RPMI8226 (cell line): ENCODE measurements at regions not wholly inside any gene's neighbourhood (a gene's known extent, or its start where the extent isn't known, plus 50 kb on each side); places are given as distances from the start of the nearest gene placed in this dataset.
"Not testable (repeated sequence)": the region's sequence is repeated elsewhere in the genome, so short reads cannot be mapped to it uniquely, and the experiment has no call there.

Experiments used
- DNase-seq: peaks from one replicate; pipeline ENCODE4 v3.0.0-alpha.2; 2015

DNA sequence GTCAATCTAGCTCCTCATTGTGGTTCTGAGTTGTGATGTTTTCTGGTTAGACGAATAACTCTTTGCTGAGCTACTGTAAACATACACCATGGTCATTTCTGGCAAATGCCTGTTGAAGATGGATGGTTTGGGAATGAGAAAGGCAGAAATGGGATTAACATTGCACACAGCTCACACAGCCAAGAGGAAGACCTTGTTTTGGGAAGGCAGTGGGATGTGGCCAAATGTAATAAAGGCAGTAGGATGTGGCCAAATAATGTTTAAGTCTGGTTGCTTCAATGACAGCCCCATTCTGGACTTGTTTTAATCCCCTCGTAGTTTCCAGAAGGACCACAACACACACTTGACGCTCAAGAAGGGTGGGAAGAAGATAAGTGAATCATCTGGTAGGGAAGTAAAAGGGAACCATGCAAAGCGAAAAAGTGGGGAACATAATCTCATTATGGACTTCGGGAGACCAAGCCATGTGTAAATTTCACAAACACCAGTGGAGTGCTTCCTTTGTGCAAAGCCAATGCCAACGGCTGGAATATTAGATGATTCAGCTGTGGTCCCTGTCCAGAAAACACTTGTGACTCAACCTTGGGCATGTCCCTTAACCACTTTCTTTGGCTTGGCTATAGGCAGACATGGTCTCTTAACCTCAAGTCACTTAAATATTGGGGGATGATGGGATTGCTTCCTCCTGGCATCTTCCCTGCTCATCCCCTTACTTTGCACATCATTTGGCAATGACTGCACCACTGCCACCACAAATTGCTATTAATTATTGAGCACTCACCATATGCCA is 284.4 kb upstream of the CRY1 start:
- no peak for DNase-seq

DNA sequence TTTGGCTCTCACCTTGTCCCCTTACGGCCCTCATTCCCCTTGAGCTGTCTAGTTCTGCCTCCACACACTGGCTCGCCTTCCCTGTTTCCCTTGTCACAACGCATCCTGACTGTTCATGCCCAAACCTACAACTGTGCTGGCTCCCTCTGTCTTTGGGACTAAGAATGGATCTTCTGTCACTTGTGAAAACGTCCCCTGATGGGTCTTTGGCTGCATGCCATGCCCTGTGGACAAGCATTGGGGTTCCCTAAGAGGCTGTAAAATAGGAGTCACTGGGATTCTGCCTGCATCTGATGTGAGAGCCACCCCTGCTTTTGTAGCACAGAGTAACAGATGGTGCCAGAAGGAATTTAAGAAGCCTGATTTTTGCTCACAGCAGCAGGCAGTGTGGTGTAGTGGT is 285.3 kb upstream of the CRY1 start:
- DNase-seq, result no peak

DNA sequence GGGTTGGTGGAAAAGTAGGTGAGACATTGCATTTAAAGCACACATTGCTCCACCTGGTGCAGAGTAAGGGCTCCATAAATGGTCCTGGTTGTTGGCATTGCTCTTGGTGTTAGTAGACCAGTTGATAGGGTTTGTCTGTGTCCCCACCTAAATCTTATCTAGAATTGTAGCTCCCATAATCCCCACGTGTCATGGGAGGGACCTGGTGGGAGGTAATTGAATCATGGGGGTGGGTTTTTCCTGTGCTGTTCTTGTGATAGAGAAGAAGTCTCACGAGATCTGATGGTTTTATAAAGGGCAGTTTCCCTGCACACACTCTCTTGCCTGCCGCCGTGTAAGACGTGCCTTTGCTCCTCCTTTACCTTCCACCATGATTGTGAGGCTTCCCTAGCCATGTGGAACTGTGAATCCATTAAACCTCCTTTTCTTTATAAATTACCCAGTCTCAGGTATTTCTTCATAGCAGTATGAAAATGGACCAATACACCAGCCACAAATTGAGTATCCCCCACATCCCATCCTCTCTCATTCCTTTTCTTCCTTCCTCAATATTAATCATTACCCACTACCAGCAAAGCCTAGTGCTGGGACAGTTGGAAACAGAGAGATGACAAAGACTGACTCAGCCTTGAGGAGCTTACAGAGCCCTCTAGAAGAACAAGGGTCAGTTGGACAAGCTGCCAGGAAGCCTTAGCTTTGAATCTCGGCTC is 285.9 kb upstream of the CRY1 start:
- DNase-seq, result not testable (repeated sequence)

DNA sequence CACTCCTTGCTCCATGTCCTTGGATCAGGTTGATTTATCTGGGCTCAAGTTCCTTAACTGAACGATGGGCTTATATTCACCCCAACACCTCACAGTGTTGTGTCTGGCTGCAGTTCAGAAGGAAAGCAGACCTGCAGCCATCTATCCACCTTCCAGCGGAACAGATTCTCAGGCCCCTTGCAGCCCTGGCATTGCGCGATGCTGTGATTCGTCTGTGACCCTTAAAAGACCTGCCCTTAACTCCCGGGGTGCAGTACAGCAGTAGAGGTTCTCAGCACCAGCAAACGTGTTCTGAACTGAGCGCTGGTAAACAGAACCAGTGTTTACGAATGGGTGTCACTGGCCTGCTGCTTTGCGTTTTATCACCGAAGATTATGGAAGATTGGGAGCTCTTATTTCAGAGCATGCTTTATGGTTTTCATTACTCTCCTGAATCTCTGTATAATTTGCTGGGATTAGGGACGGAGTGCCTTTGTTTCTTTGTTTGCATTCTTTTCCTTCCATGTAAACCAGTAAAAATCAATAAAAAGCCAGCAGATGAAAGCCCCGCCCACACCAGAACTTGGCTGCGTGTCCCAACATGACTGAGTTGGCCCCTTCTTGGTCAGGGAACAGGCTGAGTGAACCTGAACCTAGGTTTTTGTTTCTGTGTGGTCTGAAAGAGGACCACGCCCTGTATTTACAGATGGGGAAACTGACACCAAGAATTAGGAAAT is 286.7 kb upstream of the CRY1 start:
- no peak for DNase-seq

DNA sequence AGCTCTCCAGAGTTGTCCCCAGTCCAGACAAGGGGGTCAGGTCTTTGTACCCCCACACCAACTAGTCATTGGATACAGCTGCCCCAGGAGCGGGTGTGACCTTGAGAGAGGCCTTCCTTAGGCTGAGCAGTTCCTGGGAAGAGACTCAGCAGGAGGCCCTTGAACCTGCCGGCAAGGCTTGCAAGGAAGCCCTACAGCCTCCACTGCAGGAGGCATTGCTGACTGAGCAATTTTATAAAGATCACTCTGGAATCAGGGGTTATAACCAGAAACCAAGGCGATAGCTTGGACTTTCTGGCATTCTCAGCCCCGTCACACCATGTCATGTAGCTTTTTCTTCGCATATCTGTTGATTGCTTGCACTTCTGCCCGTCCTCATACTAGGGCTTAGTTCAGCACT is 291.3 kb upstream of the CRY1 start:
- no peak for DNase-seq

DNA sequence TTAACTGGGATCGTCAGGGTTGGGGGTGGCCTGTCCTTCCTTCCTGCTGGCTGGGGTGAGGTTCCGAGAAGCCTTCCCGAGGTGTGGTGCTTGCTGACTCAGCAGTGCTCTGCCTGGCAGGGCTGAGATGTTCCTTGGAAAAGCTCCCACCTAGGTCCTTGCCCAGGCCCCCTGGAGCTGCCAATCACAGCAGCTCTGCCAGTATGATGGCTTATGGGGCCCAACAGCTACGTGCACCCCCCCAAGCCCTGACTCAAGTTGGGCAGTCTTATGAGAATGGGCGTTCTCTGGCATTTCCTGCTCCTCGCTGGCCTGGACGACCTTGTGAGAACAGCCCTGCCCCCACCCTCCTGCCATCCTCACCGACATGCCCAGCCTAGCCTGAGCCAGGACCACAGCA is 292.2 kb upstream of the CRY1 start:
- no peak for DNase-seq

DNA sequence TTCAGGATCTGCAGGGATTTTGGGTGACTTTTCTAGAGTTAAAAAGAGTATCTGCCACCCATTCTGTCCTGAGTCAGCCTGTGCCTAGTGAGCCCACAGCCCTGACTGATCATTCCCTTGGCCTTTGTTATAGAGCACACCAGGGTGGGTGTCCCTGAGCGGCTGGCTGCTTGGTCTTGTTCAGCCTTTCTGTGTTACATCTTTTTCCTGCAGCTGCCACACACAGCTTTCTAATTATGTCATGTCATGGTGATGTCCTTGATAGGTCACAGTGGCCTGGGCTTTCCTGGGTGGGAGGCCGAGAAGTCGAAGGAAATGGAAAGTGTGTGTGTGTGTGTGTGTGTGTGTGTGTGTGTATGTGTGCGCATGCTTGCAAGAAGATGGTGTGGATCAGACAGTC is 293.2 kb upstream of the CRY1 start:
- no peak for DNase-seq

DNA sequence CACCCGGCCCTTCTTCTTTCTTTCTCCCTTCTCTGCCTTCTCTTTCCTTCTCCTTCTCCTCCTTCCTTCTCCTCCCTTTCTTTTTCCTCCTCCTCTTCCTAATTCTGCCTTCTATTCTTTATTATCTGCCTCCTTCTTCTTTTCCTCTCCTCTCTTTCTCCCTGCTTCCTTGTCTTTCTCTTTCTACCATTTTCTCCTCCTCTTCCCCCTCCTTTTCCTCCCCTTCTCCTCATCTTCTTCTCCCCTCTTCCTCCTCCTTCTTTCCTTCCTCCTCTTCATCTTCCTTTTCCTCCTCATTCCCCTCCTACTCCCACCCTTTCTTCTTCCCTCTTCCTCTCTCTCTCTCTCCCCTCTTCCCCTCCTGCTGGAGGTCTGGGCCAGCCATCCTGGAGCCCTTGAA is 294.9 kb upstream of the CRY1 start:
- DNase-seq, result no peak

DNA sequence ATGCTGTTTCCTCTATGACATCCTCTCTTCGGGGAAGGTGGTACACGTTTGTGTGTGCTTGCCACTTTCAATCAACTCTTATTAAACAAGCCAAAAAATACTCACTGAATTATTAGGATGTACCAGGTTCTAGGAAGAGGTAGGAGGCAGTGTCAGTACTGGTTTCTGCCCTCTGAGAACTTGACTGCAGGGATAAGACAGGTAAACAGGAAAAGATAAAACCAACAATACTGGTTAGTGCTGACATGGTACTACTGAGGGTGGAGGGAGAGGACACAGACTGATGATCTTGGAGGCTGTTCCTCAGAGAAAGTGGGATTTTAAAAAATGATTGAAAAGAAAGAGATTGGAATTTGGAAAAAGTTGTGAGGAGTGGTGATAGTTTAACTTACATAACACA is 295.2 kb upstream of the PWP1 start:
- DNase-seq, result no peak

DNA sequence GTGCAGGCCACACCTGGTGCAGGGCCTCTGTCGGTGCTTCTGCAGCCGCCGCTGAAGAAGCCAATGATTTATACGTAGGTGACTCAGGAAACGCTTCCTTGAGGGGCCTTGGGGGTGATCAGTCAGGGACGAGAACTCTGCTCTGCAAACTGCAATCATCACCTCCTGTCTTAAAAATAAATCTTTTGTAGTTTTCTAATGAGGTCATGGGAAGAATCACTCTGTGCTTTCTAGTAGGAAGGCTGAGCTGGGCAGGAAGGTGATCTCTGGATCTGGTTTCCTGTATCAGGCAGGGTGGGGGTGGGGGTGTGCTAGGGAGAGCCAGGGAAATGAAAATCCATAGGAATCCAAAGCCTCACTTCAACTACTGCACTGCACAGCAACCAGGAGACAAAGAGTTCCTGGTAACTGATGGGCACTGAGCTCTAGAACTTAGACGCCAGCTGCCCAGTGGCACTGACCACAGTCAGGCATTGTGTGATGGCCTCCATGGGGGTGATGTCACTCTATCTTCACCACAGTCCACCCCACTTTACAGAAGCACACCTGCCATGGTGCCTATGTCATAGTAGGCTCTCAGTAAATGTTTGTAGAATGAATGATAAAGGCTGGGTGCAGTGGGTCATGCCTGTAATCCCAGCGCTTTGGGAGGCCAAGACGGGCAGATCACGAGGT is 292.4 kb upstream of the PWP1 start:
- no peak for DNase-seq

DNA sequence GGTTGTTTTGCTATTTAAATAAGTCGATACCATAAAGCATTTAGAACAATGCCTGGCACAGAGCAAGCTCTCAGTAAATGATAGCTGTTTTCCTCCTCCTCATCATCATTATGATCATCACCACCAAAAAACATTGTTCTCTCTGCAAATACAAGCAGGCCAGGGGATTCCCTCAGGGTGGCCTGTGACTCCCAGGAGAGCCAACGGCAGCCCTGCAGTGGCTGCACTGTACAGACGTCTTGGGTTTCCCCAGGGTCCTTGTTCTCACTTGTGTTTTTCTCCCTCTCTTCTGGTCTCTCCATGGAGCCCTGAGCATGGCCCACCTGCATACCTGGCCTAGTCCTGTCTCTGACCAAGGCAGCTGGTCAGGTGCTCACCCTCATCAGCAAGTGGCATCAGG is 290.9 kb upstream of the PWP1 start:
- no peak for DNase-seq

DNA sequence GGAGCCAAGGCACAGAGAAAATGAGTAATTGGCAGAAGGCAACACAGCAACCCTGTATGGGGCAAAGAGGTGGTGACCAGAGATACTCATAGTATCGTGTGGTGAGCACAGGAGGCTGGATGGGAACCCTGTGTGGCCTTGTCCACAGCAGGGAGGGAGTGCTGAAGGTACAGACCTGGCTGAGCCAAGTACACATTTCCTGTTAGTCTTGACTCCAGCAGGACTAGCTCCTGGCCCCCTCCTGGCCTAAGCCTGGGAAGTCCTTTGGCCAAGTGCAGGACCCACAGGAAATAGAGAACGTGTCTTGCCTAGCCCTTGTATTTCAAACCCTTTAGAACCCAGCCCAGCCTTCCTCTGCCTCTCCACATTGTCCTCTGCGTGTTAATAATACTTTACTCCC is 289.8 kb upstream of the PWP1 start:
- no peak for DNase-seq

DNA sequence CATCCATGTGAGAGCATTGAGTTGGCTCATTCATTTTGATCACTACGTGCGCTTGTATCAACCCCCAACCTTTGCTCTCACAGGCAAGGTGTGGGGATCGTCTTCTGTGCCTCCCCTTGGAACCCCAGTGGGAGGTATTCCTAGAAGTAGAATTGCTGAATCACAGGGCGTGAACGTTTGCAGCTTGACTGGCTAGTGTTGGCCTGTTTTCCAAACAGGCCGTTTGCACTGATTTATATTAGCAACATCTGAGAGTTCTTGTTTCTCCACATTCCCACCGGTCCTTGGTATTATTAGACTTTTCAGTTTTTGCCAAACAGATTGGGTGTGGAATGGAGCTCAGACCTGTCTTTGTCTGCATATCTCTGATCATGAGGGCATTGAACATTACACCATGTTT is 288.6 kb upstream of the PWP1 start:
- no peak for DNase-seq

DNA sequence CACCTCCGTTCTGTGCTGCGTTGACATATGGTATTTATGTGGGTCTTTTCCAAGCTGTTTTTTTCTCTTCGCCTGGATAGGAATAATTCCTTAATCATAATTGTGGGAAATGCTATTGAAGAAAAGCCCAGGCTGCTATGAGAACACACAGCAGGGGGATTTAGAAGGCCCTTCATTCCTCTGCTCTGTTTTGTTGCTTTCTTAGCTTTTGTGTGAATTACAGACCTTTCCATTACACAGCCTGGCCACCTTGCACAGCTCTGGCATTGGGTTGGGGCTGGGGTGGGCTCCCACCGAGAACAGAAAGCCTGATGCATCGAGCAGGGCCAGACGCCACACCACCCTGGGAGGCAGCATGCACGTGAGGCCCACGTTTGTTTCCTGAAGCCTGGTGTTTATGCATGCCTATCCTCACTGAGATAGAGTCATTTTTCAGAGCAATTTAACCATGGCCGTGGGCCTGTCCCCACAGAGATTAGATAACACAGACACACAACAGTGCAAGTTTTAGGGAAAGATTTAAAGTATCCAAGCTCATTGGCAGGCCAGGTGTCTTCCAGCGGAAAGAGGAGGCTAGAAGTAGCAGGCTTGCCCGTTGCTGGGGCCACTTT is 287.6 kb upstream of the PWP1 start:
- no peak for DNase-seq

DNA sequence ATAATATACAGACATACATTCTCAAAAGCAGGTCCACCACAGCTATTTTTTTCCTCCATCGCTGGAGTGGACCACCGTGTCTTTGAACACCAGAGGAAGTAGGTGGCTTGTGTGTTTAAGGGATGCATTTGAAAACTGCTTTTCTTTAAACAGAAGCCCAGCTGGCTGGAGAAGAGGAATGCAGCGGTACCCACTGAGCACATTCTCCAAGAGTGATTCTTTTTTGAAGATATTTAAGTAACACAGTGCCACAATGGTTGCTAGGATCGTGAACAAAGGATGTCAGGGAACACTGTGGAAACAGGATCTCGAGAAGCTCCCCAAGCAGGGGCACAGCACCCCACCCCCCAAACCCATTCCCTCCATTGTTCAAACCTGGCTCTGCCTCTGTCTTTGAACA is 286.6 kb upstream of the PWP1 start:
- no peak for DNase-seq

DNA sequence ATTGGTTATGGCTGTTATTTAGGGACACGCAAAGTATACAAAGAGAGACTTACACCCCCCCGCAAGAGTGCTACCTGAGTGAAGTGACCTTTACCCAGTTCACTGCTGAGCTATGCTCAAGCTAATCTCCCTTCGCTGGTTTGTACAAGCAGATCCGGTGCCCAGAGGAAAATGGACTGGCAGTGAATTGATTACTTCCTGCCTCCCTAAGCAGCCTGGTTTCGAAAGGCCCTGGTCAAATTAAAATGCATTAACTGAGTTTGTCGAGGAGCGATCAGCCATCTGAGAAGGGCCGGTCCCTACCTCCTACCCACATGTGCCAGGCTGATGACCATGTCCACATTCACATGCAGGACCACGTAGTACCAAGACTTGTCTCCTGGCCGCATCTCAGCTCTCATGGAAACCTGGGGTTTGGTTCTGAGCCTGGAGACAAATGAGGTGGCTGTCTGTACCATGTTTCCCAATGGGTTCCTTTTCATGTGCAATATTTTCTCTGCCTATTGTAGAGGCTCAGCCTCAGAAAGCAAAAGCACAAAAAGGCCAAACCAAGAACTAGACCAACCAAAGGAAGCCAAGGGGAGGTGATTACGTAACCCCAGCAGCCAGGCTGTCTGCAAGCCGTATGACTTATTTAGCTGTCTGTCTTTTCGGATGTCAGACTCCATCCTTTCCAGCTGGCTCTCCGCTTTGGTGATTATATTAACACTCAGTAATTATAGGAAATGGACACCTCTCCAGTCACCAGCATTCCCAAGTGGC is 284.7 kb upstream of the PWP1 start:
- no peak for DNase-seq

DNA sequence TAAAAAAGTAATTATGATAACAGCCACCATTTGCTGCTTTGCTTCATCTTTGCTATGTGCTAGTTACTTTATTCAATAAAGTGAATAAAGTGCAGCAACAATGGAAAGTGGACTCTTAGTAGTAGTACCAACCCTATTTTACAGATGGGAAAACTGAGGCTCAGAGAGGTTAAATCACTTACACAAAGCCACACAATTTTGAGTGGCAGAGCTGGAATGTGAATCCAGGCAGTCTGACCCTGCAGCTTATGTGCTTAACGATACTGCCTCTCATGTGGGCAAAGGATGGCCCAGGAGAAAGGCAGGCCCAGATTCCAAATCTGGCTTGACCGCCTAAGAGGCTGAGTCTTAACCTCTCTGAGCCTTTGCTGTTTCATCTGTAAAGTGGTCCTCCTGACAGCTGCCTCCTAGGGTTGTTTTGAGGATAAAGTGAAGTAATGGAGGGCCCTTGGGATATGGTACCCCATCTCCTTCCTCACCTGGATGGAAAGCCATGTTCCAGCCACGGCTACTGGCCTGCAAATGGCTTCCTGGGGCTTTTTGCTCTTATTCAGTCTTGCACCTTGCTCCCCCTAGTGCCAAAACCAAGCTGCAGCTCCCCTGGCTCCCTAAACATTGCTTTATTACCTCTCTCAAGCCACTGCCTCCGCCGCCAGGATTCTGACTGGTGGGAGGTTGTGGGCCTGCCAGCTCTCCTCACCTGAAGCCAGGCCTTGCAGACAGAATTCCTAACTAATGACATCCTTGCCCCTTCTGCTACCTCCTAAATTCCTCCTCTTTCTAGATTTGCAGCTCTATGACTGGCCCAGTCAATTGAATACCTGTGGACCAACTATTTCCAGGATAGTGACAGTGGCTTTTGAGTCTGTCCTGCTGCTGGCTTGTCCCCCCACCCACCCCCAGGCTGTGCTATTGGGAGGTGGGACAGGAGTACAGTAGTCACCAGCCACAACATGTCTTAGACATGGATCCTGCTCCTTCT is 283.3 kb upstream of the PWP1 start:
- DNase-seq, result peak; percentile 60

DNA sequence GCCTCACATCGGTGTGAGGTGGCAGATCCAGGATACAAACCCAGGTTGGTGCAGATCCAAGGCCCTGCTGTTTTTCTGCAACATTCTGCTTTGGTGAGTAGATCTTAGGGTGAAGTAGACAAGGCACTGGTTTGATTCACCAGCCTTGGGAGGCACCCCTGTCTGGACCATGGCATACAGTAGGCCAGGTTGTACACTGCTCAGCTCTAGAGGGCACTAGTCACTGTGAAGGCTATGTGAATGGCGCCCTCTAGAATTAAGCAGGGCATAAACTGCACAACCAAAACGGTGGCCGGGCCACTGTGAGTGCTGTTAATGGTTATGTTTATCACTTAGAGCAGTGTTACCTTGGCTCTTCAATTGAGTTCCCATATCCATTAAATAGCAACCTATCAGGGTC is 280.6 kb upstream of the PWP1 start:
- DNase-seq, result peak; percentile 60

DNA sequence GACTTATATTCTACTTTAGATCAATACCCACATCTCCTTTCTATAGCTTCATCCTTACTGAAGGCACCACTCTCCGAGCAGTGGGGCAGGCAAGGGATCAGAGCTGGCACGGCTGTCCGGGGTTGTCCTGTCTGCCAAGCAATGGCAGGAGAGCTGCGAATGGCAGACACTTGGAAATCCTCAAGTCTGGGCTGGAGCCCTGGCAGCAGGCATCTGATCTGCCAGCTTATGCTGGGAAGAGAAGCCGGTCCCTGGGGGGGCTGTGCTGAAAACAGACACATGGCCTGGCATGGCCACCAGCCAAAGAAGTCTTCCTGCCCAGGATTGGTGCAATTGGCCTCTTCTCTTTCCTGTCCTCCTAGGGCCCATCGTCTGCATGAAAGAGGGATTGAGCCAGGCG is 280.2 kb upstream of the PWP1 start:
- no peak for DNase-seq

DNA sequence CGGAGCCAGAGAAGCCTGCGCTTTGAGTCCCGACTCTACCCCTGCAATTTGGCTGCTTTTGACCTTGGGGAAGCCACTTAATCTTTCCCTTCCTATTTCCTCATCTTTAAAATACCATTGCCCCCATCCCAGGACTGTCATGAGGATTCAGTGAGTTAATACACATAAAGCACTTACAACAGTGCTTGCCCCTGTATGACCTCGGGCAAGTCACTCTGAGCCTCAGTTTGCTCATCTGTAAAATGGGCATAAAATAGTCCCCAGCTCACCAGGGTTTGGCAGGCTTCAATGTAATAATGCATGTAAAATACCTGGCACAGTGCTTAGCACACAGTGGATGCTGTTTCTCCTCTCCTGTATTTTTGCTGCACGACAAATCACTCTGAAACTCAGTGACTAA is 278.7 kb upstream of the PWP1 start:
- DNase-seq, result no peak
